GM21381 (cell line): ENCODE measurements at regions not wholly inside any gene's neighbourhood (a gene's known extent, or its start where the extent isn't known, plus 50 kb on each side); places are given as distances from the start of the nearest gene placed in this dataset.
"Not testable (repeated sequence)": the region's sequence is repeated elsewhere in the genome, so short reads cannot be mapped to it uniquely, and the experiment has no call there.

Experiments used
- ATAC-seq: cut with Tn5 transposase; IDR thresholded peaks from one replicate; pipeline ENCODE4 v1.9.1; 2021; ENCODE audit warnings: mild to moderate bottlenecking, moderate library complexity; ENCODE audit not compliant: unreplicated experiment

DNA sequence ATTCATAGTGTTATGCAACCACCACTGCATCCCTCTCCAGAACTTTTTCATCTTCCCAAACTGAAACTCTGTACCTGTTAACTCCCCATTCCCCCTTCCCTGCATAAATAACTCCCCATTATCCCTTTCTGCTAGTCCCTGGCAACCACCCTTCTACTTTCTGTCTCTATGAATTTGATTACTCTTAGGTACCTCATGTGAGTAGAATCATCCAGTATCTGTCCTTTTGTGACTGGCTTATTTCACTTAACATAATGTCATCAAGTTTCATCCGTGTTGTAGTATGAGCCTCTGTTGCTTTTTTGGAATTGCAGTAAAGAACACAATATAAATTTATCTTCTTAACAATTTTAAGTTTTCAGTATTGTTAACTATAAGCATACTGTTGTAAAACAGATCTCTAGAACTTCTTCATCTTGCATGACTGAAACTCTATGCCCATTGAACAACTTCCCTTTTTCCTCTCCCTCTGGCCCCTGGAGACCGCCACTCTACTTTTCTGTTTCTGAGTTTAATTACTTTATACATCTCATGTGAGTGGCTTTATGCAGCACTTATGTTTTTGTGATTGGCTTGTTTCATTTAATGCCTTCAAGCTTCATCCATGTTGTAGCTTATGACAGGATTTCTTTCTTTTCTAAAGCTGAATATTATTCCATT, 87.3 kb upstream of the ABCC4 start:
- no peak for ATAC-seq

- no peak for ATAC-seq
These were observed 90.1 kb upstream of the ABCC4 start for GRCh38 chr13:95391362-95391761.

- ATAC-seq = no peak
These were observed 90.5 kb upstream of the ABCC4 start for GRCh38 chr13:95391785-95392184.

DNA sequence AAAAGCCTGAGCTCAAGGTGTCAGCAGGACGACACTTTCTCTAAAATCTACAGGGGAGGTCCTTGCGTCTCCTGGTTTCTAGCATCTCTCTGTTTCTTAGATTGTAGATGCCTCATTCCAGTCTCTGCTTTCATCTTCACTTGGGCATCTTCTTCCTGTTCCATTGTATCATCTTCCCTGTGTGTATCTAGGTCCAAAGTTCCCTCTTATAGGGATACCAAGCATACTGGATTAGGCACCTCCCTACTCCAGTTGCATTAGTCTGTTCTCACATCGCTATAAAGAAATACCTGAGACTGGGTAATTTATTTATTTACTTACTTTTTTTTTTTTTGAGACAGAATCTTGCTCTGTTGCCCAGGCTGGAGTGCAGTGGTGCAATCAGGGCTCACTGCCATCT, 91.3 kb upstream of the ABCC4 start:
- no peak for ATAC-seq

DNA sequence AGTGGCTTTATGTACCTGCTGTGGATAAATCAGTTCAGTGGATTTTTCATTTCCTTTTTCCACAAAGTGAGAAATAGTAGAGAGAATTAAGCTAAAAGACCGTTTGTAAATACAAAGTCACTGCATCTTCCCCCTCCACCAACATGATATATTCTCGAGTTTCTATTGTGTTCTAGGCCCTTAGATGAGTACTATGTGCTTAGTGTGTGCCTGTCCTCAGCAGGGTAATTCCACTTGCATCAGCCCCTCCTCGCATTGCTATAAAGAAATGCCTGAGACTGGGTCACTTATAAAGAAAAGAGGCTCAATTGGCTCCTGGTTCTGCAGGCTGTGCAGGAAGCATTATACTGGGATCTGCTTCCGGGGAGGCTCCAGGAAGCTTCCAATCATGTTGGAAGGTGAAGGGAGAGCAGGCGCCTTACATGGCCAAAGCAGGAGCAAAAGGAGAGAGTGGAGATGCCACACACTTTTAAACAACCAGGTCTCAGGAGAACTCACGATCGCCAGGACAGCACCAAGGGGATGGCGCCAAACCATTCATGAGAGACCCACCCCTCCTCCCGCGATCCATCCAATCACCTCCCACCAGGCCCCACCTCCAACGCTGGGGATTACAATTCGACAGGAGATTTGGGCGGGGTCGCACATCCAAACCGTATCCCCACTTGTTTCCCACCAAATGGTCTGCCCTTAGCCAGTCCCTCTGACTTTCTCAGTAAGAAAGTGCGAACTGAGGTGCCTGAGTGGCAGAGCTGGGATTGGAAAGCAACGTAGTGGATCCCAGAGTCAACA, 102.3 kb upstream of the ABCC4 start:
- peak; percentile 8 for ATAC-seq

- peak; percentile 93 for ATAC-seq
These were observed 103.1 kb upstream of the ABCC4 start for GRCh38 chr13:95404141-95404882.

- no peak for ATAC-seq
These were observed 104.9 kb upstream of the ABCC4 start for GRCh38 chr13:95406176-95406575.

DNA sequence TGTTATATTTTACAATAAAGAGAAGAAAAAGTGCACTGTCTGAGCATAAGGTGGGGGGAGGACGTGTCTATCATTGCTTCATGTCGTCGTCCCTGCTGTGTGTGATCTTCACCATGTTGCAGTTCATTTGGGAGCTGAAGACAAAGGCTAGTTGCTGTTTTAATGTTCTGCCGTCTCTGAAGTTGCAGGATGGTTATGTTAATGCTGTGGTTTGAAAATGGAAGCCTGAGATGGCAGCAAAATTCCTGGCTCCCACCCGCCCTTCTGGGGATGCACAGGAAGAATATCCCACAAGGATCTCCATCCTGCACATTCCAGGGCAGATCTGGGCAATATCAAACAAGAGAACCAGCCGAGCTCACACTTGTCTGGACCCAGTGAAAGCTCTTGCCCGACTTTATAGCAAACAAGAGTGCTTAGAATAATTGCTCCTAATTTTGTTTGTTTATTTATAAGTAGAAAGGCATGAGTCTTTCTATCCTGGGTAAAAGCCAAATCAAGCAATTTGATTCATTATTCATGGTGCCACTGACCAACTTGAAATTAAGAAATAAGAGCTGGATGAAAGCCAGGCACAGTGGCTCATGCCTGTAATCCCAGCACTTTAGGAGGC, 110.3 kb upstream of the ABCC4 start:
- ATAC-seq = no peak

- no peak for ATAC-seq
These were observed 117.7 kb upstream of the ABCC4 start for GRCh38 chr13:95418946-95419345.

- ATAC-seq = no peak
These were observed 119.2 kb upstream of the ABCC4 start for GRCh38 chr13:95420501-95420900.

- no peak for ATAC-seq
These were observed 125.4 kb upstream of the ABCC4 start for GRCh38 chr13:95426631-95427030.

DNA sequence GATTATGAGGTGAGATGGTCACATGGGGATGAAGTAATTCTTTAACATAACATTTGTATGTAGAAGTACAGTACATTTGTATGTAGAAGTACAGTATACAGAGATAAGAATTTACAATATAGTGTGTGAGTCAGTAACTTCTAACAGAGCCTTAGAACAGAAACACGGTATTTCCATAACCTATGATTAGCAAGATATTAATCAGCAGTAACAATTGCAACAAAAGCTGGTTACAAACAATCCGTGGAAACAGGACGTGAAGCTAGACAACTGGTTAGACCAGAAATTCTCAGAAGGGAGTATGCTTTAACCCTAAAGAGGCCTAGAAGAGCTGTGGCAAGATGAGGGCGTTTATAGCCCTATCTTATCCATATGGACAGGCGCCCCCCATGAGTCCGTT, 122.0 kb upstream of the CLDN10 start:
- not testable (repeated sequence) for ATAC-seq

- ATAC-seq = no peak
These were observed 120.4 kb upstream of the CLDN10 start for GRCh38 chr13:95432141-95432540.

DNA sequence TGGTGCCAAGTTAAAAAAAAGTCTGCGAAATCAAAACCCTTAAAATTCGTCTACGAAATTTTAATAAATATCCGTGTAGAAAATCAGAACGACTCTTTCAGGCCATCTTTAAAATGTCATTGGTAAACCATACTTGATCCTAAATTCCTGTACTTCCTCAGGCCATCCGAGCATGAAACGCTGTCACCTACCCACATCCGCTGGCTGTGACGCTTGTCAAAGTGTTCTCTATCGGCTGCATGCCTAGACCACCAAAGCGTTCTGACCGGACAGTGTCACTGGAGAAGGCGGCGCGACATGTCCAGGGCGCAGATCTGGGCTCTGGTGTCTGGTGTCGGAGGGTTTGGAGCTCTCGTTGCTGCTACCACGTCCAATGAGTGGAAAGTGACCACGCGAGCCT, 119.0 kb upstream of the CLDN10 start:
- ATAC-seq = no peak

GRCh38 chr13:95434111-95434510, 118.4 kb upstream of the CLDN10 start:
- no peak for ATAC-seq

DNA sequence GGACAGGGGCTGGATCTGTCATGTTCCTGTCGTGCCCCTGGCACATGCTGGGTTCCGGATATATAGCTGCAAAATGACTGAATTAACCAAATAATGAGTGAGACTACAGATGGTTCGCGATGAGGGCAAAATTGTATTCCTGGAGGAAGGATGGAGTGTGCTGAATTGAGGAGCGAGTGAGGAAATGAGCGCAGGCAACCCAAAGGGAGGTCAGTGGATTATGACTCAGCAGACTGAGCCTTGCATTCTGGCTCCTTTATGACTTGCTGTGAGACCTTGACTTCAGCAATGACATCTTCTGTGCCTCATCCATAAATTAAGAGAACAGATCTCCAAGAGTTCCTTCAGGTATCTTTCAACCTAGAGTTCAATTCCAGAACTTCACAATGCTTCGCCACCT, 115.0 kb upstream of the CLDN10 start:
- ATAC-seq = no peak

GRCh38 chr13:95438297-95438696, 114.2 kb upstream of the CLDN10 start:
- ATAC-seq = no peak

DNA sequence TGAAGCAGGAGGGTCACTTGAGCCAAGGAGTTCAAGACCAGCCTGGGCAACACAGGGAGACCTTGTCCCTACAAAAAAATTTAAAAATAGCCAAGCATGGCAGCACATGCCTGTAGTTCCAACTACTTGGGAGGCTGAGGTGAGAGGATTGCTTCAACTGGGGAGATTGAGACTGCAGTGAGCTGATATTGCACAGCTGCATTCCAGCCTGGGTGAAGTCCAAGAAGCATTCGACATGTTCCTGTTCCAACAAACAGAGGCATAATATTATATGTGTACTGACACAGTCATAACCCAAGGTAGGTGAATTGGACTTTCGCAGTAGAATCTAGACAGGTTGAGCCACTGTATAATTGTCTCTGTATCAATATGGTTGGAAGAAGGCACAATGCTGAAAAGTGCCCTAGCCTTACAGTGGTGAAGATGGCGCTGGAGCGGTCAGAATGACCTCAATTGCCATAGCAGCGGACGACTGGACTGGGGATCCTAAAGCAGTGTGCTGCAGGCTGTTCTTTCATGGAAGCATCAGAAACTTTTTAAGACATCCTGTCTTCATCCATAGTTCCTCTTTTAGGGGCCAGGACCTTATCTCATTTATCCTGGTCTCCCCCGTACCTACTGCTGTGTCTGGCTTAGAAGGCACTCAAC, 112.0 kb upstream of the CLDN10 start:
- no peak for ATAC-seq

DNA sequence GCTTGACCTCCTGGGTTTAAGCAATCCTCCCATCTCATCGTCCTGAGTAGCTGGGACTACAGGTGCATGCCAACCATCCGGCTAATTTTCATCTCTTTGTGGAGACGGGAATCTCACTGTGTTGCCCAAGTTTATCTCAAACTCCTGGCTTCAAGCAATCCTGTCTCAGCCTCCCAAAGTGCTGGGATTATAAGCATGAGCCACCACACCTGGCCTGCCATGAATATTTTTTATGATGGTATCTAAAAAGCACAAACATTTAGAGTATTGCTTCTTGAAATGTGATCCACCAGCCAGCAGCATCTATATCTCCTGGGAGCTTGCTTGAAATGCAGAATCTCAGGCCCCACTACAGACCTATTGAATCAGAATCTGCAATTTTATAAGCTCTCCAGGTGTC, 111.2 kb upstream of the CLDN10 start:
- ATAC-seq = no peak

GRCh38 chr13:95444006-95444730, 108.4 kb upstream of the CLDN10 start:
- ATAC-seq = no peak
